Glomerular visceral epithelial cell (primary cell): ENCODE measurements at regions not wholly inside any gene's neighbourhood (a gene's known extent, or its start where the extent isn't known, plus 50 kb on each side); places are given as distances from the start of the nearest gene placed in this dataset.

Experiments
- DNase-seq: peaks from one replicate; pipeline ENCODE4 v3.0.0-alpha.2; 2016; ENCODE audit errors: extremely low spot score

- DNase-seq, result peak; percentile 88
Measured at GRCh38 chr9:3732077-3733038, 206.6 kb upstream of the RFX3 start.

GRCh38 chr9:3730511-3730922, 204.7 kb upstream of the RFX3 start:
- DNase-seq, result no peak

- DNase-seq, result no peak
Measured at GRCh38 chr9:3721096-3721495, 195.3 kb upstream of the RFX3 start.

- DNase-seq, result no peak
Measured at GRCh38 chr9:3719286-3719685, 193.5 kb upstream of the RFX3 start.

GRCh38 chr9:3716415-3716814, 190.6 kb upstream of the RFX3 start:
- no peak for DNase-seq

- DNase-seq, result peak; percentile 54
Measured at GRCh38 chr9:3708751-3709150, 182.9 kb upstream of the RFX3 start.

GRCh38 chr9:3704890-3705289, 179.1 kb upstream of the RFX3 start:
- DNase-seq, result no peak

GRCh38 chr9:3700772-3701171, 175.0 kb upstream of the RFX3 start:
- DNase-seq, result no peak

- no peak for DNase-seq
Measured at GRCh38 chr9:3699883-3700282, 174.1 kb upstream of the RFX3 start.

- no peak for DNase-seq
Measured at GRCh38 chr9:3698531-3698930, 172.7 kb upstream of the RFX3 start.

GRCh38 chr9:3698076-3698475, 172.3 kb upstream of the RFX3 start:
- DNase-seq, result no peak

- DNase-seq, result no peak
Measured at GRCh38 chr9:3696368-3696767, 170.6 kb upstream of the RFX3 start.

- no peak for DNase-seq
Measured at GRCh38 chr9:3692606-3693005, 166.8 kb upstream of the RFX3 start.

GRCh38 chr9:3689555-3689954, 163.8 kb upstream of the RFX3 start:
- DNase-seq, result no peak

GRCh38 chr9:3687145-3687544, 161.3 kb upstream of the RFX3 start:
- no peak for DNase-seq

- no peak for DNase-seq
Measured at GRCh38 chr9:3682186-3682585, 156.4 kb upstream of the RFX3 start.

- DNase-seq, result no peak
Measured at GRCh38 chr9:3677541-3677940, 151.7 kb upstream of the RFX3 start.

- DNase-seq, result no peak
Measured at GRCh38 chr9:3676766-3677165, 151.0 kb upstream of the RFX3 start.

GRCh38 chr9:3675946-3676345, 150.1 kb upstream of the RFX3 start:
- DNase-seq, result no peak

- no peak for DNase-seq
Measured at GRCh38 chr9:3674561-3674960, 148.8 kb upstream of the RFX3 start.

GRCh38 chr9:3672399-3672798, 146.6 kb upstream of the RFX3 start:
- no peak for DNase-seq

- DNase-seq, result no peak
Measured at GRCh38 chr9:3664044-3664443, 138.2 kb upstream of the RFX3 start.

GRCh38 chr9:3662671-3663070, 136.9 kb upstream of the RFX3 start:
- peak; percentile 24 for DNase-seq

GRCh38 chr9:3660936-3661335, 135.1 kb upstream of the RFX3 start:
- no peak for DNase-seq
